ENCODE measurements at regions not wholly inside any gene's neighbourhood (a gene's known extent, or its start where the extent isn't known, plus 50 kb on each side); places are given as distances from the start of the nearest gene placed in this dataset.

DNA sequence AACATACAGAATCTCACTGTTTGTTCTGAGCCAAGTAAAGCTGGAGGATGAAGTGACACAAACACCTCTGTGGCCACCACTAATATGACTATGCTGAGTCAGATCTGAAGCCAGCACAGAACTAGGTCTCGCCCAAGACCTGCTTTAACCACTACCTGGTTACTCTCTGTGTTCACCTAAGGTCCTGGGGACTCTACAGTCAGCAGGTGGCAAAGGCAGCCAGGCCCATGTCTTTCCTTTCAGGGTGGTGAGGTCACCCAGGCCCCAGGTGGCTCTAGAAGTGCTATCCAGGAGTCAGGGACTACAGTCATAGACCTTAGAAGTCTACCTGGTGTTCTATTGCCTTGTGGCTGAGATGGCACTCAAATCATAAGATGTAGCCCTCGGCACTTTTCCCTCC lies 287.9 kb upstream of the ARRDC4 start:
- DNase-seq (ENCODE audit: low read depth in 2 of 2, low spot score in 1 of 2): no peak

- DNase-seq (ENCODE audit: low read depth in 2 of 2, low spot score in 1 of 2): no peak
Measured at GRCh38 chr15:97678656-97679055, 281.8 kb upstream of the ARRDC4 start.

GRCh38 chr15:97679106-97679688 lies 281.3 kb upstream of the ARRDC4 start:
- DNase-seq (ENCODE audit: low read depth in 2 of 2, low spot score in 1 of 2): no peak

- DNase-seq (ENCODE audit: low read depth in 2 of 2, low spot score in 1 of 2): no peak
Measured at GRCh38 chr15:97680606-97681220, 279.8 kb upstream of the ARRDC4 start.

DNA sequence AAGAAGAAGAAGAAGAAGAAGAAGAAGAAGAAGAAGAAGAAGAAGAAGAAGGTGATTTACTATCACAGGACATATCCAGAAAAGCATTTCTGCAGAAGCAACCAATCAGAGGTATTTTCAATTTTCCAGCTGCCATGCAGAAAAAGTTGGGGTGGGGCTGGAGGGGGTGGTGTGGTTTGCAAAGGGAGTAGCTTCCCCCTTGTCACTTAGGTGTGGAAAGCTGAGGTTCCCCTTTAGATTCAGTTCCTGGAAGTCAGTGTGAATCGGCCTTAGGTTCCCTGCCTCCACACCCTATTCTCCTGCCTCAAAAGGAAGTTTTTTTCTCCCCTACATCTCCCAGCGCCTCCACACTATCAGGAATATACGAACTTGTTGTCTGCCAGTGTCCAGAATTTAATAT lies 276.7 kb upstream of the ARRDC4 start:
- DNase-seq (ENCODE audit: low read depth in 2 of 2, low spot score in 1 of 2): no peak

DNA sequence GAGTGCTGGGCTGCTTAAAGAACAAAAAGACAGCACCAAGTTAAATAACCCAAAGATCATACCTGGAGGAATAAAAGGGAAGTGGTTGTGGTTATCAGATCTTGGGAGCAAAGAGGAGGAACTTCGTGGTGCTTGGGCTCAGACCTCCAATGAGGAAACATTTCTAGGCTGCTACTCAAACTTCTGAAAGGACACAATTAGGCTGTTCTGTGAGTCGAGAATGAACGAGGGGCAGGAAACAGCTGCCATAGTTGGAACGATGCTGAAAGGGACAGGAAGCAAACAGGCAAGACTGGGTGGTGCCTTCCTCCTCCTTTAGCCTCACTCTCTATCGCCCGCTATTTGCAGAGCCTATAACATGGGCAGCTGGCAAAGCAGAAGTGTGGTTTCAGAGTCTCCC lies 276.3 kb upstream of the ARRDC4 start:
- no peak for DNase-seq (ENCODE audit: low read depth in 2 of 2, low spot score in 1 of 2)

DNA sequence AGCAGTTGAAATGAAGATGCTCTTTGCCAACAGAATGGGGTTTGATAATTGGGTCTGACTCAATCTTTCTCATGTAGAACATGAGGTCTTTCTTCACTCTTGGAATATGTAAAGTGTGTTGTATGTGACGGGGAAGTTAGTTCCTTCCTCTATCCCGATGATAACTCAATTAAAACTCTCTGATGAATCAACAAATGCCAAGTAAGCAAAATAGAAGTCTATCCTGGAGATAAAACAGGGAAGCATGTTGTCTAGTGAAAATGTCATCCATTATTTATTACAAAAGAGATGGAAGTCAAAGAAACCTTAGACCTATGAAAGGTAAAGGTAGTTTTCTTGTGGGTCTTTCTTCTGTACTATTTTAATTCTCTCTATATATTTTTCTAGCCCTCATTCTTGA lies 274.2 kb upstream of the ARRDC4 start:
- no peak for DNase-seq (ENCODE audit: low read depth in 2 of 2, low spot score in 1 of 2)

DNA sequence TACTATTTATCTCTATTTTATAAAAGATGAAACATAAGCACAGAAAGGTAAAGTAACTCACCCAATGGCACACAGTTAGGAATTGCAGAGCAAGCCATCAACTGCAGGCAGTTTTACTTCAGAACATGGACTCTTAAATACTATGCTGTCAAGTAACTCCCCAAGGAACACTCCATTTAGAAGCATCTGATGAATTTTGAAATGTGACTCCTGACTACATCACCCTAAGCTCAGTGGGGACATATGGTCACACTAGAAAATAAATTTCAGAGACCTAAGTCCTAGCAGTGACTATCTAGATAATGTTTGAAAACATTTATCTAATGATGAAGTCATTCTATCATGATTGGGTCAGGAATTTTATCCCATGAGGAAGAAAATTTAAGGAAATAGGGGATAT lies 272.8 kb upstream of the ARRDC4 start:
- DNase-seq (ENCODE audit: low read depth in 2 of 2, low spot score in 1 of 2): no peak

DNA sequence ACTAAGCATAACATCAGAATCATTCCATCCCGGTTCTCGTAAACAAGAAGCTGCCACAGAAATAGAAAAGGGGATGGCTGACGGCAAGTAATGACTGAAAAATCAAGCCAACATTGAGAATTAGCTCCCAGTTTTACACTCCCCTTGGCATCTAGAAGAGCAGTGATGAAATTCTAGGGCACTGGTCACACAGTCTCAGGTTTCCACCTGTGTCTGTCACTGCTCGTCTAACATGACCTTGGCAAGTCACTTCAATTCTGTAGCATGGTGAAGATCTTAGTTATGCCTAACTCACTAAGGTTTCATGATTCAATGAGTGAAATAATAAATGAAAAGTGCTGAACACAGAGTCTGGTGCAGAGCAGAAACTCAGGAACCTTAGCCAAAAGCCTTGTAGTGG lies 272.3 kb upstream of the ARRDC4 start:
- no peak for DNase-seq (ENCODE audit: low read depth in 2 of 2, low spot score in 1 of 2)

DNA sequence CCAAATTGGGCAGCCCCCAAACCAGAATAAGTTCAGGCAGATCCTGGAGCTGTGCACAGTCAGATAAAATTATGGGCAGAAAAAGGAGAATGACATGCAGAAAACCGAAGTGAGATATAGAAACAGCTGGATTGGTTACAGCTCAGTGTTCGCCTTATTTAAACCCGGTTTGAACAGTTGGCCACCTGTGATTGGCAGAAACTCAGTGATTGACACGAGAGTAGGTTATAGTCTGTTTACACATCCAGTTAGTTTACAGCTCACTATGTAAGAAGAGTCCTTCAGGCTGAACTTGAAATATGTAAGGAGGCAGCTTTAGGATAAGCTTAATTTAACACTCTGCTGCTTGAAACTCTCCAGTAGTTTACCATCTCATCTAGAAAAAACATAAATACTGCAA lies 271.6 kb upstream of the ARRDC4 start:
- DNase-seq (ENCODE audit: low read depth in 2 of 2, low spot score in 1 of 2): no peak

DNA sequence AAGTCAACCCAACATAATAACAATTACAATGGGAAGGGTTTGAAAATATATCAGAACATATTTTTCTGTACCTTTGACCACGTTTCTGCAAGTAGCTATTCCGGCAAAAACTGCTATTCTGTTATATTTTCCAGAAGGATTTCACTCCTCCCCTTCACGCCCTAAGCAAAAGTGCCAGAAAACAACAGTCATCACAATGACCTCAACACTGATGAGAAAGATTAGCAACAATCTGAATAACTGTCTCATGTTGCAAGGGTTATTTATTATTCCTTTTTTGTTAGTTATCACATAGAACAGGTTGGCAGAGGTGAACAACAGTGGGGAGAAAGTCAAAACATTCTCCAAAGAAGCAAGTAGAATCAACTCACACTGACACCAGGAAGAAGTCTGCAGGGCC lies 269.4 kb upstream of the ARRDC4 start:
- DNase-seq (ENCODE audit: low read depth in 2 of 2, low spot score in 1 of 2): no peak

DNA sequence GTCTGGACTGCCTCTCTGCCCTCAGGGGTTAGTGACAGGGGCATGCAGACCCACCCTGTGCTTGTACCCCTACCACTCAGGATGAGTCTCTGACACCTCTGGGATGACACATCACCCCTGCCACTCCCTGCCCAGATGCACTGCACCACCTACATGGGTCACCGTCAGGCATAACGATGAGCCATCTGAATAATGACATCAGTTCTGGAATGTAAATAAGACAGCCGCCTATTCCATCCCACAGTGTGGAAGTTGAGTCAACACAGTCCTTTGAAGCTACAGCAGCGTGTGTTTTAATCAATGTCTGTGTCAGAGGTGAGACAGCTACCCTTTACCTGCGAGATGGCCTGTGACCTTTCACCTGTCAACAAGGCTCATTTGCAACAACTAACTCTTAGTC lies 268.7 kb upstream of the ARRDC4 start:
- DNase-seq (ENCODE audit: low read depth in 2 of 2, low spot score in 1 of 2): no peak

DNA sequence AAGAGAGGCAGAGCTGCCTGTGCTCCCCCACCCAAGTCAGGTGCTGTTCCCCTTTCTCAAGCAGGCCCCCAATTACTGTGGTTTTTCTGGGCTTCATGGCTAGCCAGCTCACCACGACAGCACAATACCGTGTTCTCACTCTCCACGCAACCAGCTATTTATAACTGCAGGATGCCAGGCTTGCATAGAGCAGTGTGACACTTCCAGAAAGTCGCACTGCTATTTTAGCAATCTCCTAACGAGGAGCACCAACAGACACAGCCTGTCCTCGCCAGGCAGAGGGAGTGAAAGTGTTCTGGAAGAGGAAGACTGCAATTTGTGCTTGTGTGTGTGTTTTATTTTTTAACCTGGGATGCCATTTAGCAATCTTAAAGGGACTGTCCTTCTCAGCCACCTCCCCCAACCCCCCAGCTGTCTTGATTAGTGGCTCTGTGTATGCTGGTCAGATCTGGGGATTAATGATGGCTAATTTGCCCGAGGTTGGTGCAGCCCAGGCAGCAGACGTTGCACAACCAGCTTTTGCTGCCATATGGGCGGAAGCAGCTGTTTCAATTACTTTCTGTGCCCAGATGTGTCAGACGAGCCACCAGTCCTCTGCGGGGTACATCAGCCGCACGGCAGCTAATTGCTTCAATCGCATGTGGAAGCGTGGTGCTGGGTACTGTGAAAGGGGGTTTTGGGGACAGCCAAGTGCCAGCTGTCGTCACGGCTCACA lies 268.0 kb upstream of the ARRDC4 start:
- no peak for DNase-seq (ENCODE audit: low read depth in 2 of 2, low spot score in 1 of 2)

DNA sequence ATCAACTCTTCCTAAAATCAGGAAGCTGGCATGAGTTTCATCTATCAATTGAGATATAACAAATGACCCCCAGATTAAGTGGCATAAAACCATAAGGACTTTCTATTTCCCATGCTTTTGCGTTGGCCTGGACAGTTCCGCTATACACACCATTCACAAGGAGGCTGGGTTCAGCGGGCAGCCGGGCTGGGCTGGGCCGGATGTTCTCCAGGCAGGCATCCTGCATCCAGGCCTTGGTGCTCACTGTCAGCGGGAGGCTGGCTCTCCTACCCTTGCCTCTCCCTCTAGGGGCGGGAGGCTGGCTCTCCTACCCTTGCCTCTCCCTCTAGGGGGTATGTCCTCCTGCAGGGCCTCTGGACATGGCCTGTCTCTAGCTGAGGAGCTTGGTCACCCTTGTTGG lies 266.0 kb upstream of the ARRDC4 start:
- DNase-seq (ENCODE audit: low read depth in 2 of 2, low spot score in 1 of 2): no peak

DNA sequence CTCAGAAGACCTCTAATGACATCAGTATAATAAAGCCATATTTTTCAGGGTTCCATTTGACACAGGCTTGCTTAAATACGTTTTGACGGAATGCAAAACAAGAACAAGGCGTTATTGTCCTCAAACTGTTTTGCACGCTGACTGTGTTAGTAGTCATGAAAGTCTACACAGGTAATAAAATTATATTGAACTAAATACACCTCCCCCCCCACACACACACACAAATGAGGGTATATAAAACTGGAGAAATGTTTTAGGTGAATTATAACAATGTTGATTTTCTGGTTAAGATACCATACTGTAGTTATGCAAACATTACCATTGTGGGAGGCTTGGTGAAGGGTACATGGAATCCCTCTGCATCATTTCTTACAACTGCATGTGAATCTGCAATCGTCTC lies 257.1 kb upstream of the ARRDC4 start:
- DNase-seq (ENCODE audit: low read depth in 2 of 2, low spot score in 1 of 2): no peak

DNA sequence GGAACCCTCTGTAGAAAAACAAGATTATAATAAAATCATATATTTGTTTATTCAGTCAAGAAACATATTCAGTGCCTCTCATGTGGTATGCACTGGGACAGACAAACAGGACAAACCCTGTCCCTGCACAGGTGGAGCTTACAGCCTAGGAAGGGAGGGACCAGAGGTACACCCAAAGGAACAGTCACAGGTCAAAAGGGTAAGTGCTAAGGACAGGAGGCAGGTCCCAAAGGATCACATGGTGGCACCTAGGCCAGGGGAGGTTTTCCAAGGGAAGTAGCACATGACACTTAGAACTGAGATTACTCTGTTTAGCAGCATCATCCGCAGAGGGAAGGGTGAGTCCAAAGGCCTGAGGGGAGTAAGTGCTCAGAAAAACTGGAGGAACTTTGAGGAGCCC lies 254.4 kb upstream of the ARRDC4 start:
- no peak for DNase-seq (ENCODE audit: low read depth in 2 of 2, low spot score in 1 of 2)

DNA sequence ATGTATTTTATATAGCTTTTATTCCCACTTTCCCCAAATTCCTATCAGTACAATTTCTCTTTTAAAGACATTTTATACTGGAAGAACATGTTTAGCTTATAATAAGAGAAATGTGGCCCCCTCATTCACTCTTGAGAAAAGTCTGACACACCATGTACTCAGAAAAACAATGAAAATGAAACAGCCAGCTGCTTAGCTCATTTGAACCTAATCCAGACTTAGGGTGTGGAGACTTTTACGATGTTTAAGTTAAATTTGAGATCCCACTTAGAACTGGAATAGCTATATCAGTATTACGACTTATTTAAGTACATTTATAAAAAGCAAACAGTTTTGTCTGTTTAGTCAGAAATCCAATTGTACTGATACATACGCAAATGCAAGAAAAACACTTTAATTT lies 252.3 kb upstream of the ARRDC4 start:
- no peak for DNase-seq (ENCODE audit: low read depth in 2 of 2, low spot score in 1 of 2)

GRCh38 chr15:97712530-97712929 lies 248.0 kb upstream of the ARRDC4 start:
- no peak for DNase-seq (ENCODE audit: low read depth in 2 of 2, low spot score in 1 of 2)

DNA sequence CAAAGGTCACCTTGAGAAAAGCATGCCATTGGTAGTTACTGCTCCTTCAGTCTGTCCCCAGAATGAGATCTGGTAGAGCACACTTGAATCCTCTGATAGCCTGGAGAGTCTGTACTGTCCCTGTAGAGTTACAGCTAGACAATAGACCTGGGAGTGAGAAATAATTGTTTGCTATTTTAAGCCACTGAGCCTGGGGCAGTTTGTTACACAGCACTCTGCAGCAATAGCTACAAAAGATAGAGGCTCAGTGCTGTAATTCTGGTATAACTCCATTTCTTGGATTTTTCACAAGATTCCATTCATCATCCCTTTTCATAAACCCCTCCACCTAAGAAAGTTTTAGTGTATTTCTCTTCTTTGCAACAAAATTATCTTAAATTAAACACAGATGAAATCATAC lies 242.7 kb upstream of the ARRDC4 start:
- DNase-seq (ENCODE audit: low read depth in 2 of 2, low spot score in 1 of 2): no peak

- DNase-seq (ENCODE audit: low read depth in 2 of 2, low spot score in 1 of 2): no peak
Measured at GRCh38 chr15:97718509-97718908, 242.0 kb upstream of the ARRDC4 start.

DNA sequence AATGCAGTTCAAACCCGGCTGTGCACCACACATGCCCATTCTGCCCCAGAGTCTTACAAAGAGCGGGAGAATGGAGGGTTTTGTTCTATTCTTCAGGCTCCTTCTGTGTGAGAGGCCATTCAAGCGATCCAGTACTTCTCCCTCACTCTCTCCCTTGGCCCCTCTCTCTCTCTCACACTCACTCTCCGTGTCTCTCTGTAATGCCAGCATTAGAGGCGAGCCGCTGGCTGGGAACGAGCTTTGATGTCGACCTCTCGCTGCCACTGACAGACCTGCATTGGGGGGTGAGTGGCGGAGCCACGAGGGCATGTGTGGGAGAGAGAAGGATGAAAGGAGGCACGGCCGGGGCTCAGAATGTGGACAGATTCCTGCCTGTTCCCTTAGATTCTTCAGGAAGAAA lies 231.7 kb upstream of the ARRDC4 start:
- DNase-seq (ENCODE audit: low read depth in 2 of 2, low spot score in 1 of 2): no peak

GRCh38 chr15:97729270-97729669 lies 231.2 kb upstream of the ARRDC4 start:
- no peak for DNase-seq (ENCODE audit: low read depth in 2 of 2, low spot score in 1 of 2)

DNA sequence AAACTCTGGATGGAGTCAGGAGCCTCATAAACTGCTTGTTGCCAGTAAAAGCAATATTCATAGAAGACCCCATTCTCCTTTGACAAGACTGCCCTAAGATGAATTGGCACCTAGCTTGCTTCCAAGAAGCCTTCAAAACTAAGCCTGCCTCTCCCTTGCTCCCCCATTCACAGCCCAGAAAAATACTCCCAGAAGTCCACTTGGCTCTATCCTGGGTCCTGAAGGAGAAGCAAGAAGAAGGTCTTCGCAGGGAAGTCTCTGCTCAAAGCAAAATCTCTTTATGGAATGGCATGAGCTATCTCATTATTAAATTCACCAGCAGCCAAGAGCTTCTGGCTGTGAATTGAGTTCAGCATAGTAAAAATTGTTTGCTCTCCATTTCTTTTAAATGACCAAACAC lies 230.2 kb upstream of the ARRDC4 start:
- no peak for DNase-seq (ENCODE audit: low read depth in 2 of 2, low spot score in 1 of 2)
